SK-N-MC (cell line): ENCODE measurements at regions not wholly inside any gene's neighbourhood (a gene's known extent, or its start where the extent isn't known, plus 50 kb on each side); places are given as distances from the start of the nearest gene placed in this dataset.

Experiments used
- EZH2 ChIP-seq: fragments of 200-600 bp; sonication (generic); IDR thresholded peaks from one replicate; pipeline ENCODE4 v1.6.1; 2017; ENCODE audit warnings: antibody characterized with exemption
- POLR2AphosphoS5 ChIP-seq: IDR thresholded peaks from 2 replicates; pipeline ENCODE4 v1.6.1; 2012; ENCODE audit warnings: mild to moderate bottlenecking, low read depth, low read length, borderline replicate concordance

GRCh38 chr2:58928973-58929372 is 687.8 kb upstream of the FANCL start:
- no peak for TF ChIP-seq EZH2
- TF ChIP-seq POLR2AphosphoS5 = no peak
